ENCODE measurements at regions not wholly inside any gene's neighbourhood (a gene's known extent, or its start where the extent isn't known, plus 50 kb on each side); places are given as distances from the start of the nearest gene placed in this dataset.
A peak's percentile ranks its signal among the peaks of the same experiment; 100 is the strongest.

DNA sequence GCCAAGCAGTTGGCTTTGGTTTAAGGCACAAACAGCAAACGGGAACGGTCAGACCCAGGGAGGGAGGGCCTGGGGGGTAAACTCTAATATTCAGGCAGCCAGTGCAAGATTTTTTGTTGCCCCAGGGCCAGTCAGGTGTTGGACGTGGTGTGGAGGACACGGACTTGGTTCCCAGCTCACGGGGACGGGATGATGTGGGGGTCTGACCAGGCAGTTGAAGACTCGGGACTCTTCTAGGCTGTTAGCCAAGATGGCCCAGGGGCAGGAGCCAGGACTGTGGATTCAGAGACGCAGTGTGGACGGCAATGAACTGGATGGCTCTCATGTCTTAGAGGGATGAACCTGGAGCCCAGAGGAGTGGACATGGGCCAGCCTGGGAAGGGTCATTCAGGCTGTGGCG, 169.2 kb downstream of the C9orf50 start:
- DNase-seq (ENCODE audit: low read depth in 1 of 2, low spot score in 2 of 2) (no peak), FAIRE-seq (no peak)
- H3K56ac ChIP-seq (replicated peaks; ENCODE audit: insufficient read length, low read depth, low read length) = no peak overlapping the region
- H3K4ac ChIP-seq (replicated peaks; ENCODE audit: insufficient read length, low read depth, low read length) = no peak overlapping the region
- CTCF ChIA-PET (ENCODE audit: partially characterized antibody) = interaction anchor here (1.0 to 1.3 kb wide), 3 partner anchors 32 to 320 kb away, joined by 3 to 4 read pairs (median 3); no protein-coding TSS in a partner anchor
- no peak overlapping the region; the same call in 1 of the 2 replicates for H2BK12ac ChIP-seq (ENCODE audit: low read depth, low read length)
- peaks cover 0 to under 1% of the 10 kb centered on the region in 2 experiments for H4K20me1 ChIP-seq (replicated peaks in 1 of 2; ENCODE audit: control insufficient read depth in 1 of 2, insufficient read depth in 2 of 2, low read length in 2 of 2)
- no peak overlapping the region for H3K9ac ChIP-seq (replicated peaks in 1 of 4; ENCODE audit: extremely low read depth in 1 of 4, low read depth in 3 of 4, low read length in 3 of 4)
- H3K23ac ChIP-seq (ENCODE audit: insufficient read length) = no peak overlapping the region
- H3K79me2 ChIP-seq (ENCODE audit: control insufficient read depth in 1 of 2, insufficient read depth in 2 of 2, low read length in 2 of 2) = no peaks in the 10 kb centered on the region
- peaks cover 13% of the 10 kb centered on the region; the same call in 1 of the 2 replicates for H3K23me2 ChIP-seq (ENCODE audit: low read depth, low read length)
- peaks cover 0 to 6% (median 0%) of the 10 kb centered on the region in 4 experiments; a peak in 6 of 7 replicates for H3K4me1 ChIP-seq (replicated peaks in 1 of 4; ENCODE audit: control insufficient read depth in 3 of 4, insufficient read depth in 4 of 4, low read length in 3 of 4)
- no peak overlapping the region for H4K5ac ChIP-seq (ENCODE audit: insufficient read length, low read depth, low read length)
- H2AFZ ChIP-seq (ENCODE audit: low read length) = no peak overlapping the region; the same call in 1 of the 2 replicates
- no peak overlapping the region for H3K27ac ChIP-seq (ENCODE audit: low read depth, low read length)
- no peak overlapping the region for H2BK120ac ChIP-seq (replicated peaks; ENCODE audit: low read depth, low read length)
- no peak for TF ChIP-seq SUZ12 (IDR thresholded peaks at IDR 0.05; ENCODE audit: low read length)
- no peak for TF ChIP-seq POLR2AphosphoS5 (IDR thresholded peaks at IDR 0.05; ENCODE audit: low read depth, low read length)
- no peak for TF ChIP-seq SP2 (IDR thresholded peaks at IDR 0.05; ENCODE audit: low read length)
- no peak for TF ChIP-seq MAFK (IDR thresholded peaks at IDR 0.05; ENCODE audit: low read depth, low read length)
- TF ChIP-seq TEAD4 (IDR thresholded peaks at IDR 0.05; ENCODE audit: low read depth, low read length) = no peak
- TF ChIP-seq CBX5 (IDR thresholded peaks at IDR 0.05; ENCODE audit: low read depth, low read length) = no peak
- no peak for TF ChIP-seq KDM1A (IDR thresholded peaks at IDR 0.05; ENCODE audit: borderline replicate concordance, low read length)
- no peak overlapping the region for H2BK5ac ChIP-seq (ENCODE audit: low read depth, low read length)
- POLR2A ChIA-PET (ENCODE audit: partially characterized antibody) = no interaction called here
- H2BK20ac ChIP-seq (ENCODE audit: low read length) = no peak overlapping the region
- no peak overlapping the region for H4K8ac ChIP-seq (ENCODE audit: extremely low read depth, insufficient read depth, low read length)
- H3K4me2 ChIP-seq (ENCODE audit: insufficient read depth in 1 of 2, low read depth in 2 of 2, low read length in 2 of 2) = no peak overlapping the region
- H3K4me3 ChIP-seq (ENCODE audit: extremely low read depth in 1 of 4, insufficient read depth in 2 of 4, low read depth in 3 of 4, low read length in 4 of 4) = no peak overlapping the region
- H3K14ac ChIP-seq (ENCODE audit: insufficient read length) = no peak overlapping the region
- 93% methylated on average over 9 of the region's 10 CpGs; no CpG with 5 or more reads in 1 of the 2 experiments for WGBS, 2 experiments (ENCODE audit: extremely low coverage in 1 of 2, insufficient coverage in 1 of 2, insufficient read length in 1 of 2, insufficient replicate concordance in 2 of 2, low coverage in 1 of 2, low lambda C conversion rate in 2 of 2, missing lambda C conversion rate in 1 of 2)
- no peaks in the 10 kb centered on the region for H3K9me3 ChIP-seq (ENCODE audit: insufficient read depth in 2 of 2, low read depth in 1 of 2, low read length in 1 of 2)
- H4K91ac ChIP-seq (replicated peaks; ENCODE audit: insufficient read length, low read length) = no peak overlapping the region
- H3K79me1 ChIP-seq (ENCODE audit: low read depth, low read length) = no peaks in the 10 kb centered on the region
- no peak overlapping the region; the same call in 1 of the 2 replicates for H3K18ac ChIP-seq (ENCODE audit: extremely low read depth, low read length)
- H3K36me3 ChIP-seq (ENCODE audit: control insufficient read depth in 2 of 4, insufficient read depth in 4 of 4, low read length in 3 of 4) = no peaks in the 10 kb centered on the region
- H2AK5ac ChIP-seq (ENCODE audit: low read depth, low read length) = no peak overlapping the region
- H3K27me3 ChIP-seq (replicated peaks in 1 of 4; ENCODE audit: control insufficient read depth in 3 of 4, extremely low read depth in 1 of 4, insufficient read depth in 3 of 4, low read length in 3 of 4) = peaks cover 0 to 3% (median 0%) of the 10 kb centered on the region in 4 experiments; a peak in 2 of 7 replicates
- H2BK15ac ChIP-seq (ENCODE audit: low read length) = peak overlapping the region; percentile 40; the same call in 1 of the 2 replicates
